ENCODE measurements at regions not wholly inside any gene's neighbourhood (a gene's known extent, or its start where the extent isn't known, plus 50 kb on each side); places are given as distances from the start of the nearest gene placed in this dataset.

- no peaks in the 10 kb centered on the region for H3K4me1 ChIP-seq (ENCODE audit: control extremely low read depth in 1 of 4, control insufficient read depth in 4 of 4, insufficient read depth in 4 of 4, low read length in 3 of 4)
- H3K27ac ChIP-seq (ENCODE audit: insufficient read depth in 1 of 2, low read depth in 1 of 2, low read length in 2 of 2, poor library complexity in 1 of 2, severe bottlenecking in 2 of 2), result no peak overlapping the region
- peaks cover 0 to 3% (median 0%) of the 10 kb centered on the region in 5 experiments for H3K9me3 ChIP-seq (ENCODE audit: control extremely low read depth in 1 of 5, control insufficient read depth in 4 of 5, insufficient read depth in 2 of 5, low read depth in 1 of 5, low read length in 4 of 5)
- H3K36me3 ChIP-seq (ENCODE audit: control insufficient read depth in 4 of 4, insufficient read depth in 4 of 4, low read length in 3 of 4), result no peaks in the 10 kb centered on the region
- POLR2A ChIA-PET, result interaction anchor here (0.6 kb wide), 1 partner anchor 8 kb away, joined by 3 read pairs; no protein-coding TSS in a partner anchor
- no peaks in the 10 kb centered on the region for H3K27me3 ChIP-seq (replicated peaks in 2 of 5; ENCODE audit: control insufficient read depth in 4 of 5, insufficient read depth in 5 of 5, low read length in 4 of 5)
- WGBS (ENCODE audit: insufficient coverage), result 100% methylated on average over 3 of the region's 6 CpGs
- DNase-seq, result no peak
- no peak overlapping the region for H3K4me3 ChIP-seq (ENCODE audit: control insufficient read depth in 1 of 7, extremely low read depth in 1 of 7, insufficient read depth in 4 of 7, low read depth in 2 of 7, low read length in 6 of 7)
- CTCF ChIA-PET, result no interaction called here
Observed at GRCh38 chr2:160898581-160899307, 261.5 kb upstream of the TANK start.

GRCh38 chr2:160901613-160902012 lies 258.6 kb upstream of the TANK start:
- ChIA-PET POLR2A (no interaction called here), CTCF (interaction anchor here (1.5 kb wide), 1 partner anchor 12 kb away, joined by 3 read pairs; no protein-coding TSS in a partner anchor)
- no peak overlapping the region for H3K27ac ChIP-seq (ENCODE audit: insufficient read depth in 1 of 2, low read depth in 1 of 2, low read length in 2 of 2, poor library complexity in 1 of 2, severe bottlenecking in 2 of 2)
- no peaks in the 10 kb centered on the region for H3K9me3 ChIP-seq (ENCODE audit: control extremely low read depth in 1 of 5, control insufficient read depth in 4 of 5, insufficient read depth in 2 of 5, low read depth in 1 of 5, low read length in 4 of 5)
- H3K36me3 ChIP-seq (ENCODE audit: control insufficient read depth in 4 of 4, insufficient read depth in 4 of 4, low read length in 3 of 4), result no peaks in the 10 kb centered on the region
- H3K27me3 ChIP-seq (replicated peaks in 2 of 5; ENCODE audit: control insufficient read depth in 4 of 5, insufficient read depth in 5 of 5, low read length in 4 of 5), result no peaks in the 10 kb centered on the region
- DNase-seq, result no peak
- H3K4me3 ChIP-seq (ENCODE audit: control insufficient read depth in 1 of 7, extremely low read depth in 1 of 7, insufficient read depth in 4 of 7, low read depth in 2 of 7, low read length in 6 of 7), result no peak overlapping the region
- H3K4me1 ChIP-seq (ENCODE audit: control extremely low read depth in 1 of 4, control insufficient read depth in 4 of 4, insufficient read depth in 4 of 4, low read length in 3 of 4), result no peaks in the 10 kb centered on the region
- WGBS (ENCODE audit: insufficient coverage), result no CpG with 5 or more reads among the region's 4 CpGs

GRCh38 chr2:160905862-160906261 lies 254.4 kb upstream of the TANK start:
- no peak overlapping the region for H3K27ac ChIP-seq (ENCODE audit: insufficient read depth in 1 of 2, low read depth in 1 of 2, low read length in 2 of 2, poor library complexity in 1 of 2, severe bottlenecking in 2 of 2)
- no peaks in the 10 kb centered on the region for H3K4me1 ChIP-seq (ENCODE audit: control extremely low read depth in 1 of 4, control insufficient read depth in 4 of 4, insufficient read depth in 4 of 4, low read length in 3 of 4)
- H3K27me3 ChIP-seq (replicated peaks in 2 of 5; ENCODE audit: control insufficient read depth in 4 of 5, insufficient read depth in 5 of 5, low read length in 4 of 5), result no peaks in the 10 kb centered on the region
- H3K9me3 ChIP-seq (ENCODE audit: control extremely low read depth in 1 of 5, control insufficient read depth in 4 of 5, insufficient read depth in 2 of 5, low read depth in 1 of 5, low read length in 4 of 5), result no peaks in the 10 kb centered on the region
- ChIA-PET CTCF (no interaction called here), POLR2A (interaction anchor here (0.5 kb wide), 1 partner anchor 372 kb away, joined by 3 read pairs; no protein-coding TSS in a partner anchor)
- DNase-seq, result no peak
- H3K4me3 ChIP-seq (ENCODE audit: control insufficient read depth in 1 of 7, extremely low read depth in 1 of 7, insufficient read depth in 4 of 7, low read depth in 2 of 7, low read length in 6 of 7), result no peak overlapping the region
- H3K36me3 ChIP-seq (ENCODE audit: control insufficient read depth in 4 of 4, insufficient read depth in 4 of 4, low read length in 3 of 4), result no peaks in the 10 kb centered on the region
- 96% methylated on average over 2 of the region's 2 CpGs for WGBS (ENCODE audit: insufficient coverage)

GRCh38 chr2:160906878-160907277 lies 253.3 kb upstream of the TANK start:
- Histone ChIP-seq H3K4me1 (ENCODE audit: control extremely low read depth in 1 of 4, control insufficient read depth in 4 of 4, insufficient read depth in 4 of 4, low read length in 3 of 4) (no peaks in the 10 kb centered on the region), H3K27me3 (replicated peaks in 2 of 5; ENCODE audit: control insufficient read depth in 4 of 5, insufficient read depth in 5 of 5, low read length in 4 of 5) (no peaks in the 10 kb centered on the region), H3K4me3 (ENCODE audit: control insufficient read depth in 1 of 7, extremely low read depth in 1 of 7, insufficient read depth in 4 of 7, low read depth in 2 of 7, low read length in 6 of 7) (no peak overlapping the region), H3K27ac (ENCODE audit: insufficient read depth in 1 of 2, low read depth in 1 of 2, low read length in 2 of 2, poor library complexity in 1 of 2, severe bottlenecking in 2 of 2) (no peak overlapping the region), H3K9me3 (ENCODE audit: control extremely low read depth in 1 of 5, control insufficient read depth in 4 of 5, insufficient read depth in 2 of 5, low read depth in 1 of 5, low read length in 4 of 5) (no peaks in the 10 kb centered on the region), H3K36me3 (ENCODE audit: control insufficient read depth in 4 of 4, insufficient read depth in 4 of 4, low read length in 3 of 4) (no peaks in the 10 kb centered on the region)
- ChIA-PET CTCF (no interaction called here), POLR2A (no interaction called here)
- 90% methylated on average over 1 of the region's 1 CpG for WGBS (ENCODE audit: insufficient coverage)
- DNase-seq, result no peak

- H3K9me3 ChIP-seq (ENCODE audit: control extremely low read depth in 1 of 5, control insufficient read depth in 4 of 5, insufficient read depth in 2 of 5, low read depth in 1 of 5, low read length in 4 of 5), result no peaks in the 10 kb centered on the region
- WGBS (ENCODE audit: insufficient coverage), result no CpG with 5 or more reads among the region's 1 CpG
- H3K4me3 ChIP-seq (ENCODE audit: control insufficient read depth in 1 of 7, extremely low read depth in 1 of 7, insufficient read depth in 4 of 7, low read depth in 2 of 7, low read length in 6 of 7), result no peak overlapping the region
- no peaks in the 10 kb centered on the region for H3K4me1 ChIP-seq (ENCODE audit: control extremely low read depth in 1 of 4, control insufficient read depth in 4 of 4, insufficient read depth in 4 of 4, low read length in 3 of 4)
- DNase-seq, result no peak
- H3K27me3 ChIP-seq (replicated peaks in 2 of 5; ENCODE audit: control insufficient read depth in 4 of 5, insufficient read depth in 5 of 5, low read length in 4 of 5), result no peaks in the 10 kb centered on the region
- CTCF ChIA-PET, result no interaction called here
- no peaks in the 10 kb centered on the region for H3K36me3 ChIP-seq (ENCODE audit: control insufficient read depth in 4 of 4, insufficient read depth in 4 of 4, low read length in 3 of 4)
- POLR2A ChIA-PET, result no interaction called here
- no peak overlapping the region for H3K27ac ChIP-seq (ENCODE audit: insufficient read depth in 1 of 2, low read depth in 1 of 2, low read length in 2 of 2, poor library complexity in 1 of 2, severe bottlenecking in 2 of 2)
Observed at GRCh38 chr2:160907738-160908137, 252.5 kb upstream of the TANK start.

- no peaks in the 10 kb centered on the region for H3K36me3 ChIP-seq (ENCODE audit: control insufficient read depth in 4 of 4, insufficient read depth in 4 of 4, low read length in 3 of 4)
- ChIA-PET CTCF (no interaction called here), POLR2A (no interaction called here)
- no peak overlapping the region for H3K4me3 ChIP-seq (ENCODE audit: control insufficient read depth in 1 of 7, extremely low read depth in 1 of 7, insufficient read depth in 4 of 7, low read depth in 2 of 7, low read length in 6 of 7)
- DNase-seq, result no peak
- H3K4me1 ChIP-seq (ENCODE audit: control extremely low read depth in 1 of 4, control insufficient read depth in 4 of 4, insufficient read depth in 4 of 4, low read length in 3 of 4), result no peaks in the 10 kb centered on the region
- H3K27ac ChIP-seq (ENCODE audit: insufficient read depth in 1 of 2, low read depth in 1 of 2, low read length in 2 of 2, poor library complexity in 1 of 2, severe bottlenecking in 2 of 2), result no peak overlapping the region
- 86% methylated on average over 1 of the region's 1 CpG for WGBS (ENCODE audit: insufficient coverage)
- H3K9me3 ChIP-seq (ENCODE audit: control extremely low read depth in 1 of 5, control insufficient read depth in 4 of 5, insufficient read depth in 2 of 5, low read depth in 1 of 5, low read length in 4 of 5), result no peaks in the 10 kb centered on the region
- no peaks in the 10 kb centered on the region for H3K27me3 ChIP-seq (replicated peaks in 2 of 5; ENCODE audit: control insufficient read depth in 4 of 5, insufficient read depth in 5 of 5, low read length in 4 of 5)
Observed at GRCh38 chr2:160908157-160908556, 252.1 kb upstream of the TANK start.

- Histone ChIP-seq H3K4me1 (ENCODE audit: control extremely low read depth in 1 of 4, control insufficient read depth in 4 of 4, insufficient read depth in 4 of 4, low read length in 3 of 4) (no peaks in the 10 kb centered on the region), H3K27ac (ENCODE audit: insufficient read depth in 1 of 2, low read depth in 1 of 2, low read length in 2 of 2, poor library complexity in 1 of 2, severe bottlenecking in 2 of 2) (no peak overlapping the region), H3K27me3 (replicated peaks in 2 of 5; ENCODE audit: control insufficient read depth in 4 of 5, insufficient read depth in 5 of 5, low read length in 4 of 5) (no peaks in the 10 kb centered on the region), H3K4me3 (ENCODE audit: control insufficient read depth in 1 of 7, extremely low read depth in 1 of 7, insufficient read depth in 4 of 7, low read depth in 2 of 7, low read length in 6 of 7) (no peak overlapping the region), H3K9me3 (ENCODE audit: control extremely low read depth in 1 of 5, control insufficient read depth in 4 of 5, insufficient read depth in 2 of 5, low read depth in 1 of 5, low read length in 4 of 5) (no peaks in the 10 kb centered on the region), H3K36me3 (ENCODE audit: control insufficient read depth in 4 of 4, insufficient read depth in 4 of 4, low read length in 3 of 4) (no peaks in the 10 kb centered on the region)
- WGBS (ENCODE audit: insufficient coverage), result 100% methylated on average over 2 of the region's 3 CpGs
- ChIA-PET POLR2A (no interaction called here), CTCF (no interaction called here)
- DNase-seq, result no peak
Observed at GRCh38 chr2:160909781-160910242, 250.4 kb upstream of the TANK start.

Measured in common myeloid progenitor, CD34-positive (primary cell).